ENCODE measurements at regions not wholly inside any gene's neighbourhood (a gene's known extent, or its start where the extent isn't known, plus 50 kb on each side); places are given as distances from the start of the nearest gene placed in this dataset.

- H3K27ac ChIP-seq: no peak overlapping the region
- in situ Hi-C loops (cut with HindIII; ENCODE audit: low pct_ligation_motif_present, low sequenced_read_pairs): loop anchor here (25.0 kb wide), 1 partner anchor 387 kb away; no protein-coding TSS in a partner anchor
- H3K4me3 ChIP-seq (ENCODE audit: low read depth, low read length): no peak overlapping the region
- no peaks in the 10 kb centered on the region for H3K36me3 ChIP-seq (replicated peaks)
- H3K27me3 ChIP-seq (replicated peaks): no peaks in the 10 kb centered on the region
- DNase-seq: no peak
- no peak for TF ChIP-seq CTCF (IDR thresholded peaks at IDR 0.05; ENCODE audit: low read depth, low read length, missing control alignments)
These were observed 62.3 kb downstream of the S1PR1 start for GRCh38 chr1:101299141-101299540.

- no peak for TF ChIP-seq CTCF (IDR thresholded peaks at IDR 0.05; ENCODE audit: low read depth, low read length, missing control alignments)
- Histone ChIP-seq H3K36me3 (replicated peaks) (no peaks in the 10 kb centered on the region), H3K27me3 (replicated peaks) (no peaks in the 10 kb centered on the region), H3K4me3 (ENCODE audit: low read depth, low read length) (no peak overlapping the region), H3K27ac (no peak overlapping the region)
- in situ Hi-C loops (cut with HindIII; ENCODE audit: low pct_ligation_motif_present, low sequenced_read_pairs): loop anchor here (25.0 kb wide), 1 partner anchor 387 kb away; no protein-coding TSS in a partner anchor
- no peak for DNase-seq
These were observed 62.9 kb downstream of the S1PR1 start for GRCh38 chr1:101299710-101300109.

- Histone ChIP-seq H3K27ac (no peak overlapping the region), H3K27me3 (replicated peaks) (no peaks in the 10 kb centered on the region), H3K36me3 (replicated peaks) (no peaks in the 10 kb centered on the region), H3K4me3 (ENCODE audit: low read depth, low read length) (no peak overlapping the region)
- no peak for DNase-seq
- no peak for TF ChIP-seq CTCF (IDR thresholded peaks at IDR 0.05; ENCODE audit: low read depth, low read length, missing control alignments)
- in situ Hi-C loops (cut with HindIII; ENCODE audit: low pct_ligation_motif_present, low sequenced_read_pairs): no loop called here
These were observed 64.1 kb downstream of the S1PR1 start for GRCh38 chr1:101300916-101301315.

GRCh38 chr1:101301446-101302057 lies 64.7 kb downstream of the S1PR1 start:
- no peak overlapping the region for H3K27ac ChIP-seq
- in situ Hi-C loops (cut with HindIII; ENCODE audit: low pct_ligation_motif_present, low sequenced_read_pairs): no loop called here
- no peak for TF ChIP-seq CTCF (IDR thresholded peaks at IDR 0.05; ENCODE audit: low read depth, low read length, missing control alignments)

GRCh38 chr1:101302831-101303511 lies 66.2 kb downstream of the S1PR1 start:
- Histone ChIP-seq H3K27ac (no peak overlapping the region), H3K27me3 (replicated peaks) (no peaks in the 10 kb centered on the region), H3K4me3 (ENCODE audit: low read depth, low read length) (no peak overlapping the region), H3K36me3 (replicated peaks) (no peaks in the 10 kb centered on the region)
- in situ Hi-C loops (cut with HindIII; ENCODE audit: low pct_ligation_motif_present, low sequenced_read_pairs): no loop called here
- TF ChIP-seq CTCF (IDR thresholded peaks at IDR 0.05; ENCODE audit: low read depth, low read length, missing control alignments): no peak
- DNase-seq: peak; percentile 14

More at GRCh38 chr1:101301446-101302057, 64.7 kb downstream of the S1PR1 start:
- no peak for DNase-seq
- Histone ChIP-seq H3K36me3 (replicated peaks) (no peaks in the 10 kb centered on the region), H3K4me3 (ENCODE audit: low read depth, low read length) (no peak overlapping the region), H3K27me3 (replicated peaks) (no peaks in the 10 kb centered on the region)
